Omental fat pad (tissue), 3 donors: ENCODE measurements at regions not wholly inside any gene's neighbourhood (a gene's known extent, or its start where the extent isn't known, plus 50 kb on each side); places are given as distances from the start of the nearest gene placed in this dataset. TPM values are rescaled to one million over a fixed set of nuclear protein-coding genes. Genes with fewer than 3 reads are reported as not detected.
"Not testable (repeated sequence)": the region's sequence is repeated elsewhere in the genome, so short reads cannot be mapped to it uniquely, and the experiment has no call there.

ENCODE experiments used
- ATAC-seq: fragments of 150-250 bp; one replicate; pipeline ENCODE4 v1.9.1; 2016; ENCODE audit warnings: mild to moderate bottlenecking, moderate library complexity; ENCODE audit not compliant: low FRiP score
- DNase-seq: peaks from one replicate; pipeline ENCODE4 v3.0.0-alpha.2; 2019; ENCODE audit warnings: low spot score
- small RNA-seq: library from RNA; depleted of rRNA; stranded (forward); fragments of <200 nt; gene quantifications from one replicate; pipeline ENCODE3, GENCODE V24; 2016
- TF ChIP-seq, protein P1 (sequence below), 3 donors: fragments of 450-650 bp; IDR thresholded peaks; one replicate each; pipeline ENCODE4 v1.5.1; 2016 to 2017; ENCODE audit warnings: antibody characterized with exemption in 3 of 3, mild to moderate bottlenecking in 3 of 3, moderate library complexity in 2 of 3

DNA sequence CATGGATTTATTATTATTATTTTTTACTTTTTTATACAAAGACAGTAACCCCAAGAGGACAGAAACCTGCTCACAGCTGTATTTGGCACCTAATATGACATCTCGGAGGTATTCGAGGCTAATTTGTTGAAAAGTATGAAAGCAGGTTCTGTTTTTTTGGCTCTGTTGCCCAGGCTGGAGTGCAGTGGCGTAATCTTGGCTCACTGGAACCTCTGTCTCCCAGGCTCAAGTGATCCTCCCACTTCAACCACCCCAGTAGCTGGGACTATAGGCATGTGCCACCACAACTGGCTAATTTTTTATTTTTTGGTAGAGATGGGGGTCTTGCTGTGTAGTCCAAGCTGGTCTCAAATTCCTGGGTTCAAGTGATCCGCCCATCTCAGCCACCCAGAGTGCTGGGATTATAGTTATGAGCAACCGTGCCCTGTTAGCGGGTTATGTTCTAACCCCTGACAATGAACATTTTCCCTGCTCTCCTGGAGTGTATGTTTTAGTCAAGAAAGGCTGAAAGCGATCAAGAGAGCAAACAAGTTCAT, 53.7 kb upstream of the ZNF217 start:
- TF ChIP-seq, protein P1, sequence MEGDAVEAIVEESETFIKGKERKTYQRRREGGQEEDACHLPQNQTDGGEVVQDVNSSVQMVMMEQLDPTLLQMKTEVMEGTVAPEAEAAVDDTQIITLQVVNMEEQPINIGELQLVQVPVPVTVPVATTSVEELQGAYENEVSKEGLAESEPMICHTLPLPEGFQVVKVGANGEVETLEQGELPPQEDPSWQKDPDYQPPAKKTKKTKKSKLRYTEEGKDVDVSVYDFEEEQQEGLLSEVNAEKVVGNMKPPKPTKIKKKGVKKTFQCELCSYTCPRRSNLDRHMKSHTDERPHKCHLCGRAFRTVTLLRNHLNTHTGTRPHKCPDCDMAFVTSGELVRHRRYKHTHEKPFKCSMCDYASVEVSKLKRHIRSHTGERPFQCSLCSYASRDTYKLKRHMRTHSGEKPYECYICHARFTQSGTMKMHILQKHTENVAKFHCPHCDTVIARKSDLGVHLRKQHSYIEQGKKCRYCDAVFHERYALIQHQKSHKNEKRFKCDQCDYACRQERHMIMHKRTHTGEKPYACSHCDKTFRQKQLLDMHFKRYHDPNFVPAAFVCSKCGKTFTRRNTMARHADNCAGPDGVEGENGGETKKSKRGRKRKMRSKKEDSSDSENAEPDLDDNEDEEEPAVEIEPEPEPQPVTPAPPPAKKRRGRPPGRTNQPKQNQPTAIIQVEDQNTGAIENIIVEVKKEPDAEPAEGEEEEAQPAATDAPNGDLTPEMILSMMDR (IDR thresholded peaks at IDR 0.05) = no peak
- no peak for ATAC-seq
- no peak for DNase-seq

- ATAC-seq = no peak
- no peak for DNase-seq
- TF ChIP-seq, protein P1 (IDR thresholded peaks at IDR 0.05) = no peak
Observed at GRCh38 chr20:53646550-53646949, 52.9 kb upstream of the ZNF217 start.

DNA sequence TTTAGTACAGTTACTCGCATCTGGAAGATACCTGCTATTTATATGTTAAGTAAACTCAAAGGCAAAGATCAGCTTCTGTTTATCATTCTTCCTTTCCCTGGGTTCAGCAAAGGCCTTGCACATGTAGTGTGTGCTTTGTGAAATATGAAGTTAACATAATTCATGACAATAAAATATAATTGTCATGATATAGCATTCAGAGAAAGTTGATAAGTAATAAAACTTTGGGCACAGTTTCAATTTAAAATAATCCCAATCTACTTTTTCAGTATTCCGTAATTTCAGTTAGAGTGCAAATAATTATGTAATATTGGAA, 51.9 kb upstream of the ZNF217 start:
- TF ChIP-seq, protein P1 (IDR thresholded peaks at IDR 0.05) = no peak
- ATAC-seq = no peak

DNA sequence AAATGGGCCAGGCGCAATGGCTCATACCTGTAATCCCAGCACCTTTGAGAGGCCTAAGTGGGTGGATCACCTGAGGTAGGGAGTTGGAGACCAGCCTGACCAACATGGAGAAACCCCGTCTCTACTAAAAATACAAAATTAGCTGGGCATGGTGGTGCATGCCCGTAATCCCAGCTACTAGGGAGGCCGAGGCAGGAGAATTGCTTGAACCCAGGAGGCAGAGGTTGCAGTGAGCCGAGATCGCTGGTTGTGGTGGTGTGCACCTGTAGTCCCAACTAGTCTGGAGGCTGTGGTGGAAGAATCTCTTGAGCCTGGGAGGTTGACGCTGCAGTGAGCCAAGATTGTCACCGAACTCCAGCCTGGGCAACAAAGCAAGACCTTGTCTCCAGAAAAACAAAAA, 50.5 kb upstream of the ZNF217 start:
- DNase-seq, ATAC-seq: not testable (repeated sequence)

More for the DNA sequence above, 51.9 kb upstream of the ZNF217 start:
- no peak for DNase-seq

Small RNAs in the stretch of these regions (small RNA-seq; reads per million reads assigned to genes)
- gene RNU7-14P = not detected
